H1 (cell line): ENCODE measurements at regions not wholly inside any gene's neighbourhood (a gene's known extent, or its start where the extent isn't known, plus 50 kb on each side); places are given as distances from the start of the nearest gene placed in this dataset.

Source experiments
- EGR1 ChIP-seq: IDR thresholded peaks from 2 replicates; pipeline ENCODE4 v1.6.1; 2011; ENCODE audit warnings: low read depth, low read length, borderline replicate concordance
- EP300 ChIP-seq, 2 experiments: IDR thresholded peaks; 1 replicate in 1 of 2; 2 replicates in 1 of 2; pipeline ENCODE4 v1.6.1; 2011 to 2012; ENCODE audit warnings: low read depth in 2 of 2, low read length in 2 of 2, mild to moderate bottlenecking in 2 of 2, borderline replicate concordance in 1 of 2, inconsistent platforms in 1 of 2, moderate library complexity in 1 of 2
- FOSL1 ChIP-seq: IDR thresholded peaks from 2 replicates; pipeline ENCODE4 v1.6.1; 2011; ENCODE audit warnings: mild to moderate bottlenecking, low read depth, low read length, moderate library complexity; ENCODE audit not compliant: insufficient read depth
- GABPA ChIP-seq: IDR thresholded peaks from 2 replicates; pipeline ENCODE4 v1.6.1; 2011; ENCODE audit warnings: mild to moderate bottlenecking, low read length, moderate library complexity, borderline replicate concordance; ENCODE audit not compliant: insufficient read depth
- JUN ChIP-seq: IDR thresholded peaks from 2 replicates; pipeline ENCODE4 v1.6.1; 2011; ENCODE audit warnings: low read depth, mild to moderate bottlenecking, improper control_type of control experiment, low read length
- POLR2A ChIP-seq, 2 experiments: IDR thresholded peaks; 1 replicate in 1 of 2; 2 replicates in 1 of 2; pipeline ENCODE4 v1.6.1; 2011; ENCODE audit warnings: low read depth in 2 of 2, low read length in 2 of 2, mild to moderate bottlenecking in 2 of 2; ENCODE audit errors: control extremely low read depth in 1 of 2
- RNF2 ChIP-seq: fragments of 200-900, 300-1000 bp; sonication (generic); IDR thresholded peaks from 2 replicates; pipeline ENCODE4 v1.7.1; 2016; ENCODE audit warnings: borderline replicate concordance, low read depth, mild to moderate bottlenecking, antibody characterized with exemption, low read length; ENCODE audit not compliant: poor library complexity, severe bottlenecking; ENCODE audit errors: missing control alignments
- YY1 ChIP-seq: IDR thresholded peaks from 2 replicates; pipeline ENCODE4 v1.6.1; 2011; ENCODE audit warnings: low read depth, mild to moderate bottlenecking, low read length
- ZNF274 ChIP-seq: IDR thresholded peaks from 2 replicates; pipeline ENCODE4 v1.7.0; 2012; ENCODE audit warnings: low read length, borderline replicate concordance; ENCODE audit errors: extremely low read depth
- TF ChIP-seq, protein P1 (sequence below), 3 experiments: IDR thresholded peaks; 1 replicate in 2 of 3; 2 replicates in 1 of 3; pipeline versions ENCODE4 v1.5.1 to v1.6.1; 2011; ENCODE audit warnings: low read length in 3 of 3, mild to moderate bottlenecking in 3 of 3, inconsistent platforms in 2 of 3, low read depth in 1 of 3, moderate library complexity in 1 of 3; ENCODE audit not compliant: insufficient read depth in 1 of 3; ENCODE audit errors: control extremely low read depth in 1 of 3
- TF ChIP-seq, protein P2 (sequence below): IDR thresholded peaks from 2 replicates; pipeline ENCODE4 v1.6.1; 2012; ENCODE audit warnings: inconsistent platforms
- TF ChIP-seq, protein P3 (sequence below): IDR thresholded peaks from 2 replicates; pipeline ENCODE4 v1.6.1; 2012; ENCODE audit warnings: low read length, inconsistent platforms

DNA sequence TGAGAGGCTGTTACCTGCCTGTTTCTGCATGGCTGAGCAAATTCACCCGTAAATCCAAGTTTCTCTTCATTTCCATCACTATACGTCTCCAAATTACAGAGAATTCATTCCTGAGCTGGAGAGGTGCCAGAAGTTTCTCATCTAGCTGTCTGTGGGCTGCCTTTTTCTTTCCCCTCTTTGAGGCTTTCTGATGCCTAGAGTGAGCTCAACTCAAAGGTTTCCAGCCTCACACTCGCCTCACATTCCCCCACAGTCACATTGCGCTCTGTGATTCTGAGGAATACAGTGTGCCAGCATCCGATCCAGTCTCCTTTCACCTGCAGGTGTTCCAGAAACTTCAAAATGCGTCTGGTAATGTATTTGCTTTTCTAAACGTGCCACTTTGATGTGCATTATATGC, 267.2 kb downstream of the MFSD1 start, which contains the start of gene IQCJ:
- TF ChIP-seq EP300 (IDR thresholded peaks at IDR 0.05; ENCODE audit: borderline replicate concordance in 1 of 2, low read depth in 2 of 2, low read length in 2 of 2) (no peak), RNF2 (no peak), EGR1 (no peak), GABPA (no peak), YY1 (no peak), POLR2A (IDR thresholded peaks at IDR 0.05; ENCODE audit: control extremely low read depth in 1 of 2, low read depth in 2 of 2, low read length in 2 of 2) (no peak), ZNF274 (no peak), JUN (no peak), FOSL1 (no peak)
- TF ChIP-seq, protein P1, sequence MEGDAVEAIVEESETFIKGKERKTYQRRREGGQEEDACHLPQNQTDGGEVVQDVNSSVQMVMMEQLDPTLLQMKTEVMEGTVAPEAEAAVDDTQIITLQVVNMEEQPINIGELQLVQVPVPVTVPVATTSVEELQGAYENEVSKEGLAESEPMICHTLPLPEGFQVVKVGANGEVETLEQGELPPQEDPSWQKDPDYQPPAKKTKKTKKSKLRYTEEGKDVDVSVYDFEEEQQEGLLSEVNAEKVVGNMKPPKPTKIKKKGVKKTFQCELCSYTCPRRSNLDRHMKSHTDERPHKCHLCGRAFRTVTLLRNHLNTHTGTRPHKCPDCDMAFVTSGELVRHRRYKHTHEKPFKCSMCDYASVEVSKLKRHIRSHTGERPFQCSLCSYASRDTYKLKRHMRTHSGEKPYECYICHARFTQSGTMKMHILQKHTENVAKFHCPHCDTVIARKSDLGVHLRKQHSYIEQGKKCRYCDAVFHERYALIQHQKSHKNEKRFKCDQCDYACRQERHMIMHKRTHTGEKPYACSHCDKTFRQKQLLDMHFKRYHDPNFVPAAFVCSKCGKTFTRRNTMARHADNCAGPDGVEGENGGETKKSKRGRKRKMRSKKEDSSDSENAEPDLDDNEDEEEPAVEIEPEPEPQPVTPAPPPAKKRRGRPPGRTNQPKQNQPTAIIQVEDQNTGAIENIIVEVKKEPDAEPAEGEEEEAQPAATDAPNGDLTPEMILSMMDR (IDR thresholded peaks at IDR 0.05; ENCODE audit: control extremely low read depth in 1 of 3, insufficient read depth in 1 of 3, low read depth in 1 of 3, low read length in 3 of 3), result no peak
- TF ChIP-seq, protein P2, sequence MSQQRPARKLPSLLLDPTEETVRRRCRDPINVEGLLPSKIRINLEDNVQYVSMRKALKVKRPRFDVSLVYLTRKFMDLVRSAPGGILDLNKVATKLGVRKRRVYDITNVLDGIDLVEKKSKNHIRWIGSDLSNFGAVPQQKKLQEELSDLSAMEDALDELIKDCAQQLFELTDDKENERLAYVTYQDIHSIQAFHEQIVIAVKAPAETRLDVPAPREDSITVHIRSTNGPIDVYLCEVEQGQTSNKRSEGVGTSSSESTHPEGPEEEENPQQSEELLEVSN, result no peak
- TF ChIP-seq, protein P3, sequence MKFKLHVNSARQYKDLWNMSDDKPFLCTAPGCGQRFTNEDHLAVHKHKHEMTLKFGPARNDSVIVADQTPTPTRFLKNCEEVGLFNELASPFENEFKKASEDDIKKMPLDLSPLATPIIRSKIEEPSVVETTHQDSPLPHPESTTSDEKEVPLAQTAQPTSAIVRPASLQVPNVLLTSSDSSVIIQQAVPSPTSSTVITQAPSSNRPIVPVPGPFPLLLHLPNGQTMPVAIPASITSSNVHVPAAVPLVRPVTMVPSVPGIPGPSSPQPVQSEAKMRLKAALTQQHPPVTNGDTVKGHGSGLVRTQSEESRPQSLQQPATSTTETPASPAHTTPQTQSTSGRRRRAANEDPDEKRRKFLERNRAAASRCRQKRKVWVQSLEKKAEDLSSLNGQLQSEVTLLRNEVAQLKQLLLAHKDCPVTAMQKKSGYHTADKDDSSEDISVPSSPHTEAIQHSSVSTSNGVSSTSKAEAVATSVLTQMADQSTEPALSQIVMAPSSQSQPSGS, result no peak
